C1 segment of cervical spinal cord (tissue), 14 donors: ENCODE measurements at regions not wholly inside any gene's neighbourhood (a gene's known extent, or its start where the extent isn't known, plus 50 kb on each side); places are given as distances from the start of the nearest gene placed in this dataset.

ENCODE experiments used
- DNase-seq, 14 donors: peaks; one replicate each; lab custom pipeline; 2025; lab: John Stamatoyannopoulos, UW

- DNase-seq = no peak
Measured at GRCh38 chr17:70013911-70014310, 61.1 kb upstream of the KCNJ16 start.

- no peak for DNase-seq
Measured at GRCh38 chr17:70017112-70017511, 57.9 kb upstream of the KCNJ16 start.

GRCh38 chr17:70017941-70018340 is 57.1 kb upstream of the KCNJ16 start:
- no peak for DNase-seq

- no peak for DNase-seq
Measured at GRCh38 chr17:70021726-70022125, 53.3 kb upstream of the KCNJ16 start.

- DNase-seq = no peak
Measured at GRCh38 chr17:70022175-70022574, 52.9 kb upstream of the KCNJ16 start.

GRCh38 chr17:70024253-70024652 is 50.8 kb upstream of the KCNJ16 start:
- DNase-seq = no peak
